Psoas muscle (tissue), 7 donors: ENCODE measurements at regions not wholly inside any gene's neighbourhood (a gene's known extent, or its start where the extent isn't known, plus 50 kb on each side); places are given as distances from the start of the nearest gene placed in this dataset.
"Not testable (repeated sequence)": the region's sequence is repeated elsewhere in the genome, so short reads cannot be mapped to it uniquely, and the experiment has no call there.

ENCODE experiments used
- ATAC-seq, 4 donors: fragments of 200-7000 bp; cut with Tn5 transposase; one replicate each; pipeline ENCODE4 v1.9.1; 2020; ENCODE audit warnings: moderate library complexity in 3 of 4, mild to moderate bottlenecking in 2 of 4
- DNase-seq, 2 donors: peaks; one replicate each; pipeline ENCODE4 v3.0.0-alpha.2; 2020
- H3K27ac ChIP-seq: fragments of 200-600 bp; one replicate; pipeline ENCODE4 v1.8.0; 2022
- H3K27me3 ChIP-seq, 3 donors: fragments of 200-600 bp in 1 of 3; one replicate each; pipeline versions ENCODE4 v1.6.1 to v1.8.0; 2013 to 2022; ENCODE audit warnings: low read length in 2 of 3, mild to moderate bottlenecking in 2 of 3, moderate library complexity in 1 of 3; ENCODE audit not compliant: insufficient read depth in 3 of 3
- H3K36me3 ChIP-seq, 2 donors: fragments of 200-600 bp in 1 of 2; one replicate each; pipeline versions ENCODE4 v1.6.1 to v1.8.0; 2013 to 2022; ENCODE audit warnings: low read depth in 1 of 2, mild to moderate bottlenecking in 1 of 2, moderate library complexity in 1 of 2; ENCODE audit not compliant: insufficient read depth in 1 of 2
- H3K4me1 ChIP-seq: fragments of 200-600 bp; one replicate; pipeline ENCODE4 v1.8.0; 2022
- H3K4me3 ChIP-seq: fragments of 200-600 bp; one replicate; pipeline ENCODE4 v1.8.0; 2022; ENCODE audit warnings: mild to moderate bottlenecking
- H3K9me3 ChIP-seq: fragments of 200-600 bp; one replicate; pipeline ENCODE4 v1.8.0; 2022
- WGBS, 3 donors: extraction: QIAGEN DNeasy Blood & Tissue Kit; methylation state at CpG; one replicate each; pipeline versions ENCODE4 v1.1.6 to v1.1.7; 2013; 5-methylcytosine and 5-hydroxymethylcytosine counted together
- intact Hi-C, 2 donors: fragments of 100-400 bp; cut with DNase I; formaldehyde crosslinking; loops; one replicate each; pipeline versions ENCODE4 v1.11.0 to v1.14.2; 2022
- TF ChIP-seq, protein P1 (sequence below): fragments of 200-600 bp; IDR thresholded peaks from one replicate; pipeline ENCODE4 v1.8.0; 2022; ENCODE audit warnings: antibody characterized with exemption
- donor health status: healthy with polysubstance abuse.
- donor health status: DM: no; HTN: no; CAD: no; lungs with moderate emphysema.
- donor health status: Bipolar disorder and iron deficiency.
- donor health status: healthy.
- donor health status: DM: yes; HTN: yes; CAD: no.
- donor health status: DM: no; HTN: no; CAD: no.
- donor health status: DM: yes; HTN: yes; CAD: no.

DNA sequence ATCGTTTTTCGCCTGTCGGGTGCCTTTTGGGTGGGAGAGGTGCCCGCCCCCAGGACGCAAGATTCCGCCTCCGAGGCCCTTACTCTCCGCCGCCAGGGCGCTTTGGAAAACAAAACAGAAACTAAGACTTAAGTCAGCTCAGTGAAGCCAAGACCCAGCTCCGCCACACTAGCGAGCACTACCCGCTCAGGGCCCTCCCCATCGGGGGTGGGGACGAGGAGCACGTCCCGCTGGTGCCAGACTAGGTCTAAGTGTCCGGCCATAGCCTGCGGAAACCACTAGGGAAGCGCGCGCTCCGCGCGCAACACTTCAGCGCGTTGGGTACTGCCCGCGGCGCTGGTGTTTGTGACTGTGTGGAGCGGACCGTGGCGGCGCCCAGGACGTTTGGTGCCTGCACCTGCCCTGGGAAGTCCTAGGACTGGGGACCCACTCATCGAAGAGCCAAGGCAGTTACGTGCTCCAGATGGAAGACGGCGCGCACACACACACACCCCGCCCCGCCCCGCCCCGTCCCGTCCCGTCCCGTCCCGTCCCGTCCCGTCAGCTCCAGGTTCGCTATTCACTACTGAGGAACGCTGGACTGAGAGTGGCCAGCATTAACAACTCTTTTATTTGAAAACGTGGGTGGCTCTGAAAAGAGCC is 57.6 kb upstream of the BOLA1 start:
- H3K27ac ChIP-seq, H3K27me3 ChIP-seq, H3K36me3 ChIP-seq, H3K9me3 ChIP-seq, H3K4me3 ChIP-seq, intact Hi-C loops, DNase-seq: not testable (repeated sequence)
- peaks cover 20% of the 10 kb centered on the region for H3K4me1 ChIP-seq
- WGBS, 3 donors = no CpG with 5 or more reads among the region's 53 CpGs
- ATAC-seq = peak; percentile 72 to 78 (median 74)

DNA sequence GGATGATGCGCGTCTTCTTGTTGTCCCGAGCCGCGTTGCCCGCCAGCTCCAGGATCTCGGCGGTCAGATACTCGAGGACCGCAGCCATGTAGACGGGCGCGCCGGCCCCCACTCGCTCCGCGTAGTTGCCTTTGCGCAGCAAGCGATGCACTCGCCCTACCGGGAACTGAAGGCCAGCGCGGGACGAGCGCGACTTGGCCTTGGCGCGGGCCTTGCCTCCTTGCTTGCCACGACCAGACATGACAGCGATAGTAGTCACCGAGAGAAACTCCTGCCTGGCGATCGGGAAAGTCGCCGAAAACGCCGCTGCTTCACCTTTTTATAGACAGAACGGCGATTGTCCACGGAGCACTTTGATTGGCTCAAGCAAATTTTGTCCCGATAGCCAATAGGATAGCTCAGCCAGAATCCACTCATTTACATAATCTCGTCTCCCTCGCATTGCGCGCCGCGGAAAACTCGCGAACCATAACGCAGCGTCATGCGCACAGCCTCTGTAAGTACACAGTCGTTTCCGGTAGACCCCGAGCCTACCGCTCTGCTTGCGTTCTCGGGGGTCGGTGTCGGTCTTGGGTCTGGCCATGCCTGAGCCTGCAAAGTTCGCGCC is 56.8 kb upstream of the BOLA1 start:
- DNase-seq, H3K9me3 ChIP-seq, H3K27ac ChIP-seq, intact Hi-C loops, H3K27me3 ChIP-seq, H3K4me3 ChIP-seq, H3K36me3 ChIP-seq: not testable (repeated sequence)
- ATAC-seq = peak; percentile 83 to 85 (median 84)
- peaks cover 20% of the 10 kb centered on the region for H3K4me1 ChIP-seq
- no CpG with 5 or more reads among the region's 62 CpGs for WGBS, 3 donors

DNA sequence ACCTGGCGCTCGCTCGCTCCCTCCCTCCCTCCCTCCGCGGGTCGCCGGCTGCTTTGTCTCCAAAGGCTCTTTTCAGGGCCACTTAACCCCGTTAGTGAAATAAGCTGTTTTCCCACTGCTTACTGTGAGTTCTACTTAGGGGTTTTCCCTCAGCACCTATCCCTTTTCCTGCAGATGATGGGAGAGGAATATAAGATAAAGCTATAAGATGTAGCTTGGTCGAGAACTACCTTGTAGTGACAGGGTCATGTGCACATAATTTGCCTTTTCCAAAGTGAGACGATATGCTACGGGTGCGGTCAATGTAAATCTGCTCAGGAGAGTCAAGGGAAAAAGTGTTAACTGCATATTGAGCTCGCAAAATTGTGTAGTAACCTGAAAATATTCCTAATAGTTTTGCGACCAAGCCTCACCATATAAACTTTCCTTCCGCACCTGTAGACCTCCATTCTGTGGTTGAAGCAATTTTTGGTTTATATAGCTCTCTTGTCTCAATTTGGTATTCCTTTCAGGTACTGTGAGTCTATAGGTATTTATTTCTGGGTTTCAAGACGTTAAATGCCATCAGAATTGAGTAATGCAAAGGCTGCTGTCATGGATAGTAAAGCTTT is 55.8 kb upstream of the BOLA1 start:
- Histone ChIP-seq H3K27me3 (no peaks in the 10 kb centered on the region), H3K36me3 (peaks cover 0 to 8% of the 10 kb centered on the region in 2 donors), H3K9me3 (no peaks in the 10 kb centered on the region), H3K27ac (peak overlapping the region; percentile 74), H3K4me1 (peaks cover 24% of the 10 kb centered on the region), H3K4me3 (peak overlapping the region; percentile 71)
- 8 to 14% (median 10%) methylated on average over 9 to 13 of the region's 16 CpGs for WGBS, 3 donors
- TF ChIP-seq, protein P1, sequence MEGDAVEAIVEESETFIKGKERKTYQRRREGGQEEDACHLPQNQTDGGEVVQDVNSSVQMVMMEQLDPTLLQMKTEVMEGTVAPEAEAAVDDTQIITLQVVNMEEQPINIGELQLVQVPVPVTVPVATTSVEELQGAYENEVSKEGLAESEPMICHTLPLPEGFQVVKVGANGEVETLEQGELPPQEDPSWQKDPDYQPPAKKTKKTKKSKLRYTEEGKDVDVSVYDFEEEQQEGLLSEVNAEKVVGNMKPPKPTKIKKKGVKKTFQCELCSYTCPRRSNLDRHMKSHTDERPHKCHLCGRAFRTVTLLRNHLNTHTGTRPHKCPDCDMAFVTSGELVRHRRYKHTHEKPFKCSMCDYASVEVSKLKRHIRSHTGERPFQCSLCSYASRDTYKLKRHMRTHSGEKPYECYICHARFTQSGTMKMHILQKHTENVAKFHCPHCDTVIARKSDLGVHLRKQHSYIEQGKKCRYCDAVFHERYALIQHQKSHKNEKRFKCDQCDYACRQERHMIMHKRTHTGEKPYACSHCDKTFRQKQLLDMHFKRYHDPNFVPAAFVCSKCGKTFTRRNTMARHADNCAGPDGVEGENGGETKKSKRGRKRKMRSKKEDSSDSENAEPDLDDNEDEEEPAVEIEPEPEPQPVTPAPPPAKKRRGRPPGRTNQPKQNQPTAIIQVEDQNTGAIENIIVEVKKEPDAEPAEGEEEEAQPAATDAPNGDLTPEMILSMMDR = no peak
- DNase-seq (no peak), ATAC-seq (no peak)
- intact Hi-C loops = no loop called here

DNA sequence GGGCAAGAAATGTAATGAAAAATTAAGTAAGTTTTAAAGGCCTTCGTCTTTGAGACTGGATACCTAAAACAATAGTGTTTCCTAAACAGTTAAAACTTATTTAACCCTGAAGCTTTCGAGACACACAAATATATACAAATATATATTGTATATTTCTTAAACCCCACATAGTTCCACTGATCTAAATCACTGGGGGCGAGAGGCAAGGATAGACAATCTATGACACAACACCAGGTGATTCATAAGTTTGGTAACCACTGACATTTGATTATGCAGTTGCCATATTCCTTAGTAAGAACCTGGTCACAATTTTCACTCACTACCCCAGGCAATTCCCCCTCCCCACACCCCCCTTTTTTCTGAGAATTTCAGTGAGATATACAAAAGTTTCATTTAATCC is 55.3 kb upstream of the BOLA1 start:
- H3K27ac ChIP-seq = peak overlapping the region; percentile 74
- intact Hi-C loops = no loop called here
- peaks cover 0 to 8% of the 10 kb centered on the region in 2 donors for H3K36me3 ChIP-seq

DNA sequence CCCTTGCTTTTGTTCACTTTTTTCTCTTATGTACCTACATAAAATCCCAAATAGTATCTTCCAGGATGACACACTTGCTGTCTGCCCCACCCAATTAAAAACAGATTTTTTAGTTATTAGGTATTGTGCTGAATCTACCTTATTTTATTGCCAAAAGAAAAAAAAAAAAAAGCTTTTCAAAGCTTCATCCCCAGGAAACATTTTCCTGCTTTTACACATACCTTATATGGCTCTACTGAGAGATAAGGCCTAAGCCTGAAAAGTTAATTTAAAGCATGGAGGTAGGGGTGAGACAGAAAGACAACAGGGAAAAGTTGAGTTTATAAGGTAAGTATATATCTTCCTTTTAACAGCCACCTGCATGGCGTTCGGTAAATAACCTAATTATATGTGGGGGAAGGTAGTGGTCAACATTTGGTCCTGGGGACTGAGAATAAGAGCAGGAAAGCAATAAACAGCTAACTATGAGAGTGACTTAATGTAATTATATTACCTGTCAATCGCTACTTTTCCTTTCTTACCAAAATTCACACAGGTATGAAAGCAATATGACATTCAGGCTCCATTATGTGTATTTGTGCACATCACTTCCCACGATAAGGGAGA is 54.6 kb upstream of the BOLA1 start:
- DNase-seq = no peak
- WGBS, 3 donors = 72 to 77% (median 73%) methylated on average over 4 of the region's 4 CpGs
- Histone ChIP-seq H3K4me1 (peaks cover 33% of the 10 kb centered on the region), H3K9me3 (no peaks in the 10 kb centered on the region), H3K4me3 (peak overlapping the region; percentile 71), H3K27ac (peak overlapping the region; percentile 3), H3K27me3 (no peaks in the 10 kb centered on the region), H3K36me3 (peaks cover 0 to 8% of the 10 kb centered on the region in 2 donors)
- intact Hi-C loops = no loop called here
- ATAC-seq = no peak
- TF ChIP-seq, protein P1 = no peak

More for the DNA sequence above, 55.3 kb upstream of the BOLA1 start:
- no peak for ATAC-seq
- no peaks in the 10 kb centered on the region for H3K27me3 ChIP-seq
- TF ChIP-seq, protein P1 = no peak
- H3K9me3 ChIP-seq = no peaks in the 10 kb centered on the region
- no peak for DNase-seq
- peak overlapping the region; percentile 71 for H3K4me3 ChIP-seq
- peaks cover 28% of the 10 kb centered on the region for H3K4me1 ChIP-seq
- WGBS, 3 donors = 64 to 71% (median 68%) methylated on average over 3 of the region's 3 CpGs
